Left lung (tissue), 4 donors: ENCODE measurements at regions not wholly inside any gene's neighbourhood (a gene's known extent, or its start where the extent isn't known, plus 50 kb on each side); places are given as distances from the start of the nearest gene placed in this dataset.

Experiments
- ATAC-seq: fragments of 200-7000 bp; cut with Tn5 transposase; one replicate; pipeline ENCODE4 v1.9.1; 2020; ENCODE audit warnings: moderate library complexity
- DNase-seq, 4 donors: peaks; one replicate each; pipeline ENCODE4 v3.0.0-alpha.2; 2013 to 2020
- H3K27ac ChIP-seq, 2 donors: fragments of 200-600 bp; sonication (generic) in 1 of 2; one replicate each; pipeline versions ENCODE4 v1.5.0 to v1.8.0; 2020 to 2021
- H3K27me3 ChIP-seq, 2 donors: fragments of 200-600 bp; sonication (generic) in 1 of 2; one replicate each; pipeline versions ENCODE4 v1.5.0 to v1.8.0; 2020 to 2021
- H3K36me3 ChIP-seq, 2 donors: fragments of 200-600 bp; sonication (generic) in 1 of 2; one replicate each; pipeline versions ENCODE4 v1.5.0 to v1.8.0; 2020 to 2021
- H3K4me1 ChIP-seq, 2 donors: fragments of 200-600 bp; one replicate each; pipeline ENCODE4 v1.8.0; 2021
- H3K4me3 ChIP-seq, 2 donors: fragments of 200-600 bp; sonication (generic) in 1 of 2; one replicate each; pipeline versions ENCODE4 v1.5.0 to v1.8.0; 2020 to 2021; ENCODE audit warnings: mild to moderate bottlenecking in 1 of 2
- H3K9me3 ChIP-seq, 2 donors: fragments of 200-600 bp; sonication (generic) in 1 of 2; one replicate each; pipeline versions ENCODE4 v1.5.0 to v1.8.0; 2020 to 2021
- CTCF ChIP-seq, 2 donors: fragments of 200-600 bp; sonication (generic) in 1 of 2; IDR thresholded peaks; one replicate each; pipeline versions ENCODE4 v1.5.0 to v1.8.0; 2021; ENCODE audit warnings: antibody characterized with exemption in 2 of 2
- intact Hi-C, 2 donors: fragments of 100-400 bp; cut with DNase I; formaldehyde crosslinking; loops; one replicate each; pipeline versions ENCODE4 v1.11.2 to v1.14.2; 2022
- donor health status: DM: no; HTN: yes; CAD: no.
- donor health status: DM: no; HTN: no; CAD: no.

DNA sequence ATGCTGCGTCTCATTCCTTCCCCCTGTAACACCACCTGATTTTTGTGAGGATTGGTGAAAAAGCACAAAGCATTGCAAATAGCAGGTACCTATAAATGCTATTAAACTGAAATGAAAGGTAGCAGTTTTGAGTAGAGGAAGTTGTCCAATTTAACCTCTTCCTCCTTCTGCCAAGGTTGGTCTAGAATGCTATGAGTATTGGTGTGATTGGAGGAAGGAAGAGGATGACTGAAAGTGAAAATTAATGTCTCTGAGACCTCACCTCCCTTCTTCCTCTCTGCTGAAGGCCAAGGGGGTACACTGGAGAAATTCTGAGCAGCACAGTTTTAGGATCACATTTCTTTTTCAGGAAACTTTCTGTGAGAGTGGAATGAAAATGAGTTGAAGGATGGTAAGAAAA, 94.4 kb downstream of the DTWD1 start:
- H3K27me3 ChIP-seq, result no peaks in the 10 kb centered on the region
- TF ChIP-seq CTCF (IDR thresholded peaks at IDR 0.05), result no peak
- no peaks in the 10 kb centered on the region for H3K36me3 ChIP-seq
- H3K4me1 ChIP-seq, result peaks cover 0 to 49% of the 10 kb centered on the region in 2 donors
- intact Hi-C loops, result no loop called here
- ATAC-seq, result no peak
- no peak for DNase-seq
- peaks cover 0 to 8% of the 10 kb centered on the region in 2 donors for H3K9me3 ChIP-seq
- H3K27ac ChIP-seq, result peak overlapping the region in 1 of 2 donors; percentile 20
- no peak overlapping the region for H3K4me3 ChIP-seq

DNA sequence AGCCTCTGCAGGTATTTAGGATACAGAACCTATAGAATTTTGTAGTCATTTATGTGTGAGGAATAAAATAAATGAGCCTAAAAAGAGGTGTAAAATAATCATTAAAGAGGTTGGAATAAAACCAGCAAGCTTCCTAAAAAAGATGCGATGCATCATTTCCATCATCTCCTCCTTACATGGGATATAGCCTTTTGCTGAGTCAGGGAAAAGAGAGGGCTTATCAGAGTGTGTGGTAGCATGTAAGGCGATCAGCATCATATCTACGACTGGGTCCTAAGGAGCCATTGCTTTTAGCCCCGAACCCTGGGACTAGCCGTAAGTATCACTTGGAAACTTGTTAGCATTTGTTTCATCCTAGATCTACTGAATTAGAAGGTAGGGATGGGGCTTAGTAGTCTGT, 94.9 kb downstream of the DTWD1 start:
- no peak for DNase-seq
- H3K4me3 ChIP-seq, result no peak overlapping the region
- H3K4me1 ChIP-seq, result peaks cover 0 to 49% of the 10 kb centered on the region in 2 donors
- intact Hi-C loops, result no loop called here
- TF ChIP-seq CTCF (IDR thresholded peaks at IDR 0.05), result no peak
- H3K27me3 ChIP-seq, result no peaks in the 10 kb centered on the region
- no peak for ATAC-seq
- no peaks in the 10 kb centered on the region for H3K36me3 ChIP-seq
- H3K27ac ChIP-seq, result peak overlapping the region in 1 of 2 donors; percentile 20
- H3K9me3 ChIP-seq, result peaks cover 0 to 3% of the 10 kb centered on the region in 2 donors

DNA sequence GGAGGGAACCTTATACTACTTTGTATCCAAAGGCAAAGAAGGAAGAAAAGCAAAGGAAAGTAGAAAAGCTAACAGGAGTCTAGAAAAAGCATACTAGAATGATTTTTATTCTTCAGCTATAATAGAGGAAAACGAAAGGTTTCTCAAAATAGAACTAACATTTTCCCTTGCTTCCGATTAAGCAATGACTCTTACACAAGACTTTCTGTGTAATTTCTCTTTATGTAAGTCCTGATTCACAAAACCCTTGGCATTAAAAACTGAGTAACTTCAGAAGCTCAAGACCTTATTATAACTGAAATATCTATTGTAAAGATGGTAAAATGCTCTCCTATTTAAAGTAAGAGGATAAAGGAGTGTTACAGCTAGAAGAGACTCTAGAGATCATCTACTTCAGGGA, 97.4 kb downstream of the DTWD1 start:
- H3K9me3 ChIP-seq, result no peaks in the 10 kb centered on the region
- no peak overlapping the region for H3K4me3 ChIP-seq
- H3K27me3 ChIP-seq, result no peaks in the 10 kb centered on the region
- H3K4me1 ChIP-seq, result peaks cover 0 to 39% of the 10 kb centered on the region in 2 donors
- intact Hi-C loops, result no loop called here
- H3K36me3 ChIP-seq, result no peaks in the 10 kb centered on the region
- no peak for TF ChIP-seq CTCF (IDR thresholded peaks at IDR 0.05)
- H3K27ac ChIP-seq, result peak overlapping the region; percentile 46 to 56
- ATAC-seq, result peak; percentile 45
- peak in 2 of 4 donors; percentile 39 to 63 for DNase-seq

GRCh38 chr15:49718846-49719245, 98.0 kb downstream of the DTWD1 start:
- no peak for DNase-seq
- intact Hi-C loops, result no loop called here
- H3K4me1 ChIP-seq, result peaks cover 0 to 33% of the 10 kb centered on the region in 2 donors
- TF ChIP-seq CTCF (IDR thresholded peaks at IDR 0.05), result no peak
- ATAC-seq, result no peak
- H3K36me3 ChIP-seq, result no peaks in the 10 kb centered on the region
- H3K9me3 ChIP-seq, result no peaks in the 10 kb centered on the region
- H3K27ac ChIP-seq, result peak overlapping the region; percentile 46 to 56
- H3K27me3 ChIP-seq, result no peaks in the 10 kb centered on the region
- no peak overlapping the region for H3K4me3 ChIP-seq

- no peak for ATAC-seq
- no peak overlapping the region for H3K27ac ChIP-seq
Observed at GRCh38 chr15:49720261-49720660, 99.4 kb downstream of the DTWD1 start.

More at GRCh38 chr15:49720261-49720660, 99.4 kb downstream of the DTWD1 start:
- no peak for TF ChIP-seq CTCF (IDR thresholded peaks at IDR 0.05)
- Histone ChIP-seq H3K27me3 (no peaks in the 10 kb centered on the region), H3K36me3 (no peaks in the 10 kb centered on the region), H3K4me3 (no peak overlapping the region), H3K4me1 (peaks cover 0 to 26% of the 10 kb centered on the region in 2 donors), H3K9me3 (no peaks in the 10 kb centered on the region)
- no peak for DNase-seq
- intact Hi-C loops, result no loop called here
